KBM-7 (cell line): ENCODE measurements at regions not wholly inside any gene's neighbourhood (a gene's known extent, or its start where the extent isn't known, plus 50 kb on each side); places are given as distances from the start of the nearest gene placed in this dataset.

ENCODE experiments used
- DNase-seq: peaks from one replicate; pipeline ENCODE4 v3.0.0-alpha.2; 2015
- in situ Hi-C: fragments of 300-500 bp; cut with MboI; formaldehyde crosslinking; loops from 2 replicates; pipeline ENCODE4 v1.14.3; 2020; ENCODE audit warnings: low sequenced_read_pairs, low pct_unique_long_range_greater_than_20kb, mixed read lengths

GRCh38 chr4:157821814-157822213 is 351.0 kb downstream of the GASK1B start:
- in situ Hi-C loops = no loop called here
- no peak for DNase-seq

- no peak for DNase-seq
- in situ Hi-C loops = no loop called here
Measured at GRCh38 chr4:157819693-157820464, 352.9 kb downstream of the GASK1B start.

- DNase-seq = no peak
- in situ Hi-C loops = no loop called here
Measured at GRCh38 chr4:157818946-157819692, 353.7 kb downstream of the GASK1B start.

- in situ Hi-C loops = no loop called here
Measured at GRCh38 chr4:157810137-157810774, 362.6 kb downstream of the GASK1B start.

GRCh38 chr4:157808796-157809383 is 363.9 kb downstream of the GASK1B start:
- in situ Hi-C loops = no loop called here
- DNase-seq = no peak

More at GRCh38 chr4:157810137-157810774, 362.6 kb downstream of the GASK1B start:
- no peak for DNase-seq

GRCh38 chr4:157806184-157806583 is 366.6 kb downstream of the GASK1B start:
- DNase-seq = no peak
- in situ Hi-C loops = no loop called here

GRCh38 chr4:157804986-157805385 is 367.8 kb downstream of the GASK1B start:
- in situ Hi-C loops = no loop called here
- no peak for DNase-seq

GRCh38 chr4:157803845-157804521 is 368.8 kb downstream of the GASK1B start:
- in situ Hi-C loops = no loop called here
- DNase-seq = no peak

GRCh38 chr4:157803421-157803820 is 369.4 kb downstream of the GASK1B start:
- DNase-seq = no peak
- in situ Hi-C loops = no loop called here

GRCh38 chr4:157795495-157795894 is 377.3 kb downstream of the GASK1B start:
- in situ Hi-C loops = no loop called here
- no peak for DNase-seq

- DNase-seq = no peak
- in situ Hi-C loops = no loop called here
Measured at GRCh38 chr4:157792716-157793115, 380.1 kb downstream of the GASK1B start.

GRCh38 chr4:157791236-157791635 is 381.6 kb downstream of the GASK1B start:
- in situ Hi-C loops = no loop called here
- DNase-seq = no peak

- no peak for DNase-seq
- in situ Hi-C loops = no loop called here
Measured at GRCh38 chr4:157787618-157788017, 385.2 kb downstream of the GASK1B start.

GRCh38 chr4:157781361-157781760 is 391.5 kb downstream of the GASK1B start:
- in situ Hi-C loops = no loop called here
- DNase-seq = no peak

- in situ Hi-C loops = no loop called here
- no peak for DNase-seq
Measured at GRCh38 chr4:157779081-157779480, 393.7 kb downstream of the GASK1B start.

- in situ Hi-C loops = no loop called here
- DNase-seq = no peak
Measured at GRCh38 chr4:157776930-157777528, 395.8 kb downstream of the GASK1B start.

- DNase-seq = no peak
- in situ Hi-C loops = no loop called here
Measured at GRCh38 chr4:157775971-157776370, 396.9 kb downstream of the GASK1B start.

GRCh38 chr4:157772907-157773306 is 399.9 kb downstream of the GASK1B start:
- no peak for DNase-seq
- in situ Hi-C loops = no loop called here

GRCh38 chr4:157768419-157768818 is 404.4 kb downstream of the GASK1B start:
- no peak for DNase-seq
- in situ Hi-C loops = no loop called here
